ENCODE measurements at regions not wholly inside any gene's neighbourhood (a gene's known extent, or its start where the extent isn't known, plus 50 kb on each side); places are given as distances from the start of the nearest gene placed in this dataset.

DNA sequence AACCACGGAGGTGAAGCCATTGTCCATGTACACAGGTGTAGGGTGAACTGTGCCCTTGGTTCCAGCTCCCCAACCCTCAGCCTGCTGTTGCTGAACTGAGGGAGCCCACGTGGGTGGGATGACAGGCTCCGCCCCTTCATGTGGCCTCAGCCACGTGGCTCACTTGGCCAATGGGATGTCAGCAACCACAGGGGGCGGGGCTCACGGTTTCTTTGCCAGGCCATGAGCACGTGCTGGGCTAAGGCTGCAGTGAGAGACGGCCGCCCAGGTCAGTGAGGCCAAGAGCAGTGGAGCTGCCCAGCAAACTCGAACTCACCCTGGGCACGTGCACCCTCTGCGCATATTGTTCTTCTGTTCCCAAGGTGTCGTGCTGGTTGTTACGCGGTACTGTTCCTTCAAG lies 282.6 kb downstream of the IRF8 start:
- no peak for TF ChIP-seq POLR2AphosphoS5 (IDR thresholded peaks at IDR 0.05; ENCODE audit: low read depth, low read length)
- no peak for TF ChIP-seq CTCF (IDR thresholded peaks at IDR 0.05 in 2 of 3, conservative IDR thresholded peaks at IDR 0.05 in 1 of 3; ENCODE audit: borderline replicate concordance in 1 of 3, insufficient read depth in 1 of 3, low read depth in 2 of 3, low read length in 2 of 3)
- no peak for TF ChIP-seq EZH2 (IDR thresholded peaks at IDR 0.05)
- no peak for TF ChIP-seq RAD21 (IDR thresholded peaks at IDR 0.05; ENCODE audit: low read depth)
- TF ChIP-seq, protein P1, sequence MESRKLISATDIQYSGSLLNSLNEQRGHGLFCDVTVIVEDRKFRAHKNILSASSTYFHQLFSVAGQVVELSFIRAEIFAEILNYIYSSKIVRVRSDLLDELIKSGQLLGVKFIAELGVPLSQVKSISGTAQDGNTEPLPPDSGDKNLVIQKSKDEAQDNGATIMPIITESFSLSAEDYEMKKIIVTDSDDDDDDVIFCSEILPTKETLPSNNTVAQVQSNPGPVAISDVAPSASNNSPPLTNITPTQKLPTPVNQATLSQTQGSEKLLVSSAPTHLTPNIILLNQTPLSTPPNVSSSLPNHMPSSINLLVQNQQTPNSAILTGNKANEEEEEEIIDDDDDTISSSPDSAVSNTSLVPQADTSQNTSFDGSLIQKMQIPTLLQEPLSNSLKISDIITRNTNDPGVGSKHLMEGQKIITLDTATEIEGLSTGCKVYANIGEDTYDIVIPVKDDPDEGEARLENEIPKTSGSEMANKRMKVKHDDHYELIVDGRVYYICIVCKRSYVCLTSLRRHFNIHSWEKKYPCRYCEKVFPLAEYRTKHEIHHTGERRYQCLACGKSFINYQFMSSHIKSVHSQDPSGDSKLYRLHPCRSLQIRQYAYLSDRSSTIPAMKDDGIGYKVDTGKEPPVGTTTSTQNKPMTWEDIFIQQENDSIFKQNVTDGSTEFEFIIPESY (IDR thresholded peaks at IDR 0.05; ENCODE audit: extremely low read depth, insufficient replicate concordance, low read length), result no peak
